MM.1S (cell line): ENCODE measurements at regions not wholly inside any gene's neighbourhood (a gene's known extent, or its start where the extent isn't known, plus 50 kb on each side); places are given as distances from the start of the nearest gene placed in this dataset.
A peak's percentile ranks its signal among the peaks of the same experiment; 100 is the strongest.

ENCODE experiments used
- DNase-seq: peaks from one replicate; pipeline ENCODE4 v3.0.0-alpha.2; 2015
- H2AFZ ChIP-seq: fragments of 300-600 bp; sonication (generic); 2 replicates; pipeline ENCODE4 v1.6.0; 2016; ENCODE audit warnings: antibody characterized with exemption, low read length
- H3F3A ChIP-seq: fragments of 300-600 bp; sonication (generic); 2 replicates; pipeline ENCODE4 v1.6.1; 2016; ENCODE audit warnings: mild to moderate bottlenecking, antibody characterized with exemption, low read length, moderate library complexity, mixed read lengths; ENCODE audit not compliant: insufficient read depth
- H3K27ac ChIP-seq: fragments of 300-600 bp; sonication (generic); 2 replicates; pipeline ENCODE4 v1.5.1; 2016; ENCODE audit warnings: mild to moderate bottlenecking, low read length
- H3K27me3 ChIP-seq: fragments of 300-600 bp; sonication (generic); replicated peaks from 2 replicates; pipeline ENCODE4 v1.6.0; 2016; ENCODE audit warnings: low read length; ENCODE audit not compliant: insufficient read depth
- H3K36me3 ChIP-seq: fragments of 300-600 bp; sonication (generic); replicated peaks from 2 replicates; pipeline ENCODE4 v1.6.1; 2016; ENCODE audit warnings: mild to moderate bottlenecking, low read length, mixed read lengths; ENCODE audit not compliant: insufficient read depth
- H3K4me1 ChIP-seq: fragments of 300-600 bp; sonication (generic); 2 replicates; pipeline ENCODE4 v1.6.1; 2016; ENCODE audit warnings: low read length, mixed read lengths
- H3K4me2 ChIP-seq: fragments of 300-600 bp; sonication (generic); 2 replicates; pipeline ENCODE4 v1.6.0; 2016; ENCODE audit warnings: low read depth, low read length
- H3K4me3 ChIP-seq: fragments of 300-600 bp; sonication (generic); 2 replicates; pipeline ENCODE4 v1.5.1; 2016; ENCODE audit warnings: low read length, mixed read lengths
- H3K79me2 ChIP-seq: fragments of 300-600 bp; sonication (generic); 2 replicates; pipeline ENCODE4 v1.6.1; 2016; ENCODE audit warnings: mixed run types, low read length, mixed read lengths
- H3K9ac ChIP-seq: fragments of 300-600 bp; sonication (generic); 2 replicates; pipeline ENCODE4 v1.6.1; 2016; ENCODE audit warnings: low read length, mixed read lengths
- H3K9me2 ChIP-seq: fragments of 300-600 bp; sonication (generic); replicated peaks from 2 replicates; pipeline ENCODE4 v1.6.1; 2016; ENCODE audit warnings: mild to moderate bottlenecking, low read length, mixed read lengths; ENCODE audit not compliant: insufficient read depth
- H3K9me3 ChIP-seq: fragments of 300-600 bp; sonication (generic); replicated peaks from 2 replicates; pipeline ENCODE4 v1.6.1; 2016; ENCODE audit warnings: mild to moderate bottlenecking, low read length, mixed read lengths; ENCODE audit not compliant: insufficient read depth
- H4K20me1 ChIP-seq: fragments of 300-600 bp; sonication (generic); 2 replicates; pipeline ENCODE4 v1.6.1; 2016; ENCODE audit warnings: mild to moderate bottlenecking, low read length, moderate library complexity, mixed read lengths; ENCODE audit not compliant: insufficient read depth
- CTCF ChIP-seq: fragments of 300-600 bp; sonication (generic); IDR thresholded peaks from 2 replicates; pipeline ENCODE4 v1.5.1; 2016; ENCODE audit warnings: antibody characterized with exemption, low read length, mixed read lengths
- EZH2 ChIP-seq: fragments of 300-600 bp; sonication (generic); optimal IDR thresholded peaks from 2 replicates; pipeline ENCODE3; 2017; ENCODE audit warnings: low read depth, mild to moderate bottlenecking, antibody characterized with exemption, low read length, mixed read lengths
- EZH2phosphoT487 ChIP-seq: fragments of 300-600 bp; sonication (generic); IDR thresholded peaks from 2 replicates; pipeline ENCODE4 v1.6.1; 2018; ENCODE audit warnings: antibody characterized with exemption, low read length

- Histone ChIP-seq H3K36me3 (no peaks in the 10 kb centered on the region), H3F3A (no peaks in the 10 kb centered on the region), H4K20me1 (no peaks in the 10 kb centered on the region), H3K9me2 (no peaks in the 10 kb centered on the region), H3K27me3 (no peaks in the 10 kb centered on the region), H3K27ac (no peak overlapping the region), H3K9ac (no peak overlapping the region), H2AFZ (no peak overlapping the region), H3K4me3 (no peak overlapping the region), H3K79me2 (no peaks in the 10 kb centered on the region), H3K4me1 (peaks cover 23% of the 10 kb centered on the region), H3K9me3 (no peaks in the 10 kb centered on the region), H3K4me2 (no peak overlapping the region)
- no peak for TF ChIP-seq EZH2phosphoT487
- TF ChIP-seq CTCF: no peak
- TF ChIP-seq EZH2: no peak
- no peak for DNase-seq
Measured at GRCh38 chr20:40753472-40753871, 64.4 kb upstream of the MAFB start.

GRCh38 chr20:40754339-40754943 lies 65.4 kb upstream of the MAFB start:
- Histone ChIP-seq H3K4me2 (no peak overlapping the region), H3K9me3 (no peaks in the 10 kb centered on the region), H3K27me3 (no peaks in the 10 kb centered on the region), H3K4me3 (no peak overlapping the region), H3F3A (no peaks in the 10 kb centered on the region), H3K36me3 (no peaks in the 10 kb centered on the region), H4K20me1 (no peaks in the 10 kb centered on the region), H3K9ac (no peak overlapping the region), H2AFZ (no peak overlapping the region), H3K27ac (no peak overlapping the region), H3K79me2 (no peaks in the 10 kb centered on the region), H3K4me1 (peaks cover 23% of the 10 kb centered on the region), H3K9me2 (no peaks in the 10 kb centered on the region)
- DNase-seq: no peak
- no peak for TF ChIP-seq EZH2phosphoT487
- TF ChIP-seq CTCF: no peak
- no peak for TF ChIP-seq EZH2

DNA sequence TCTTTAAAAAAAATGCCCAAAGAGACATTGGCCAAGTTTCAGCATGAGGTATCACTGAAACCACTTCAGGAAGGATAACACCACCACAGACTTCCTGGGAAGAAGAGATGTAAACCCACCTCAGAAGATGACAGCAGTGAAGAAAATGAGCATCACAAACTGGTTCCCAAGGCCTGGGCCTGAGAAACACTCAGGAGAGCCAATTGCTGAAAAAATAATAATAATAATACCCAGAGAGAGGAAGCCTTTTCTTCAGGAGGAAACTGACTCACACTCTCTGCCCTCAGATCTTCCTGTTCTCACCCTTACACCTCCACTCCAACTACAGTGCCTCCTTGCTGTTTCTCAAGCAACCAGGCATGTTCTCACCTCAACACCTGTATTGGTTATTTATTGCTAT lies 68.1 kb upstream of the MAFB start:
- no peak for TF ChIP-seq CTCF
- TF ChIP-seq EZH2: no peak
- no peak for TF ChIP-seq EZH2phosphoT487
- no peaks in the 10 kb centered on the region for H4K20me1 ChIP-seq
- peaks cover 23% of the 10 kb centered on the region for H3K4me1 ChIP-seq
- H3K4me3 ChIP-seq: no peak overlapping the region
- H3K27me3 ChIP-seq: no peaks in the 10 kb centered on the region
- H3K9me2 ChIP-seq: no peaks in the 10 kb centered on the region
- H3K9ac ChIP-seq: no peak overlapping the region
- H3K9me3 ChIP-seq: no peaks in the 10 kb centered on the region
- H3K4me2 ChIP-seq: peak overlapping the region; percentile 10; the same call in 1 of the 2 replicates
- no peak overlapping the region for H2AFZ ChIP-seq
- H3K36me3 ChIP-seq: no peaks in the 10 kb centered on the region
- DNase-seq: peak; percentile 60
- H3F3A ChIP-seq: no peaks in the 10 kb centered on the region
- peak overlapping the region; percentile 41; the same call in 1 of the 2 replicates for H3K27ac ChIP-seq
- H3K79me2 ChIP-seq: no peaks in the 10 kb centered on the region
